Amygdala (tissue), 56 donors: ENCODE measurements at regions not wholly inside any gene's neighbourhood (a gene's known extent, or its start where the extent isn't known, plus 50 kb on each side); places are given as distances from the start of the nearest gene placed in this dataset.

Source experiments
- DNase-seq, 56 donors: peaks; one replicate each; lab custom pipeline; 2025; lab: John Stamatoyannopoulos, UW

DNA sequence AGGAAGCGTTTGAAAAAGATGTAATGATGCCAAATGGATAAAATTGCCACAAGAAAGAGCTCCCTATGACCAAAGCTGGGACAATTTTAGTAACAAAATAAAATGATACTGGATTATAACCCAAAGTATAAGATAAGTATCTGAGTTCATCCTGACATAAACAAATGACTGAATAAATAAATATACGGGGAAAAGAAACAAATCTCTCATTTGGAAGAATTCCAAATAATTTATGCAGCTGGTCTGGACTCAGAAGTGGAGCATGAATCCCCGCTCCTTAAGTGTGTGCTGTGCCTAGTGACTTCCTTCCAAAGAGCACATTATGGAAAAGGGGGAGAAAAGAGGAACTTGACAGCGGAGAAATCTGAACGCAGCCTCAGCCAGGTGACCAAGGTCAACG, 186.2 kb downstream of the RAMP3 start:
- no peak for DNase-seq

DNA sequence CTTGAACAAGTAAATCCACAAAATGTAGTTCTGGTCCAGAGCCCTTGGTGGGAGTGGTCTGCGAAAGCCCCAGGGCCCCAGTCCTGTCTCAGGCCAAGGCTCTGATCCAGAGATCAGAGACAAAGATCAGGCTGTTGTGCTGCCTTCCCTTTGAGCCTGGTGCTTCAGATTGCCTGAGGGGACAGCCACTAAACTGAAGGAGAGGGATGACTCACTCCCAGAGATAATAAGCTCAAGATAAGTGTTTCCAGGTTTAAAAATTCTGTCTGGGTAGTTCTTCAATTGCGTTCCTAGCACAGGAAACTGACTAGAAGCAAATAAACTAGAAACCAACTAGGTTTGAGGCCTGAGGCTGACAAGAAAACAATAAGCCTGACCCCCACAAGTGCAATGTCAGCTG, 190.2 kb downstream of the RAMP3 start:
- no peak for DNase-seq

DNA sequence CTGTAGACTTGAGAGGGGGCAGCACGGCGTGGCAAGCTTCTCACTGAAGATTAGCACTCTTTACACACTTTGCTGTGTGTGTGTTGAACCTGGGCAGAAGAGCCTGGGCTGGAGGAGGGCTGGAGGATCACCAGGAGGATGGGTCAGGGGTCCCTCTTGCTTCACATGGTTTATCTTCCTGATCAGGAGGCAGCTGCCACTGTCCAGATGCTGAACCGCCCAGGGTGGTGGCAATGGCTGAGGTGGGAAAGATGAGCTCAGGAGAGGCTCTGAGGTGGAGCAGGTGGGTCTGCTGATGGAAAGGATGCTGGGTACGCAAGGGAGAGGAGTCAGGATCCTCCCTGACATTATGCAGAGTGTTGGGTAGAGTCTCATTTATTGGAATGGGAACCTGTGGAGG, 191.5 kb downstream of the RAMP3 start:
- no peak for DNase-seq

DNA sequence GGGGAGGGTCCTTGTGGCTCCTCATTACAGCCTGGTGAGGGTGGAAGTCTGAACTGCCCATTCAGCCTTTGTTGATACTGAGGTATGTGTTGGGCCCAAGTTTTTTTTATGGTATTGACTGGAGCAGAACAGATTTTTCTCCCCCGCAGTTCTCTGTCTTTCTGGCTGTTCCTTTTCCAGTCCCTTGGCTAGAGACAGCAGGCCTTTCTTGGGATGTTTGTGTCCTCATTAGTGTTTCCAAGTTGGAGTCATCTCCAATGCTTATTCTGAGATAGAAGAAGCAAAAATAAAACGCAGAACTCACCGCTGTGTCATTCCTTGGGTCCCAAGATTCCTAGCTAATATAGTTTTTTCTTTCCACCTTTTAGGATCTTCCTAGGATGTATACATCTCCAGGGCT, 193.3 kb downstream of the RAMP3 start:
- DNase-seq: no peak

DNA sequence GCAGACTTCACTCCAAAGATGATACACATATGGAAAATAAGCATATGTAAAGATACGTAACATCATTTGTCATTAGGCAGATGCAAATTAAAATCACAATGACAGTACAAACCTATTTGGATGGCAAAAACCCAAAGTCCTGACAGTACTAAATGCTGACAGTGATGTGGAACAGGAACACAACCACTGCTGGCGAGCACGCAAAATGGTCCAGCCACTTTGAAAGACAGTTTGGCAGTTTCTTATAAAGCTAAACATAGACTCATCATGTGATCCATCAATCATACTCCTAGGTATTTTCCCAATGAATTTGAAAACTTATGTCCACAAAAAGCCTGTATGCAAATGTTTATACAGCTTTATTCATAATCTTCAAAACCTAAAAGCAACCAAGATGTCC, 200.7 kb downstream of the RAMP3 start:
- DNase-seq: no peak

DNA sequence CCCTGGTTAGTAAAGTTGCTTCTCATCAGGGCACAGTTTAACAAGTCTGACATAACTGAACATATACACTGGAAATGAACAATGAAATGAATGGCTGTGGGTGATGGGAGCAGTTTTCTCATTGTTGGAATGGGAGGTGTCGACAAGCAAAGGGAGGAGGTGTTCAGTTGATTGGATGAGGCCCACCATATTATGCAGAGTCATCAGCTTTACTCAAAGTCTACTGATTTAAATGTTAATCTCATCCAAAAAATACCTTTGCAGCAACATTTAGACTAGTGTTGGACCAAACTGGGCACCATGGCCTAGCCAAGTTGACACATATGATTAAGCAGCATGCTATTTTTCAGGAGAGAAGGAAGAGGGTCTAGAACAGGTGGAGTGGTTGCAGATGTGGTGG, 201.7 kb downstream of the RAMP3 start:
- no peak for DNase-seq

DNA sequence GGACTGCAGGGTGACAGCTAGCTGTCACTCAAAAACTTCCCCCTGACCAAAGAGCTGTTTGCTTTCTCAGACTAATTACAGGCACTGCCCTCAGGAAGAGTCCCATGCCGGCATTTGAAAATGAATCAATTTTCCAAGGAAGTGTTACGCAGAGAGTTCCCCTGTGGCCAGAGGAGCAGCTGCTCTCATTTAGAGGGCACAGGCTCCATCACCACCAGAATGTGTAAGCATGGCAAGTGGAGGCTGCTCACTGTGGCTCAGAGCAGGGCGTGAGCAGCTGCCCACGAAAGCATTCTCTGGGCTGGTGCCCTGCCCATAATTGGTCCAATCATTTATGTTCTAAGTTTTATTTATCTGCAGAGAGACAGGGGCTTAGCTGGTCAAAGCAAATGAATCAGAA, 202.2 kb downstream of the RAMP3 start:
- DNase-seq: no peak

DNA sequence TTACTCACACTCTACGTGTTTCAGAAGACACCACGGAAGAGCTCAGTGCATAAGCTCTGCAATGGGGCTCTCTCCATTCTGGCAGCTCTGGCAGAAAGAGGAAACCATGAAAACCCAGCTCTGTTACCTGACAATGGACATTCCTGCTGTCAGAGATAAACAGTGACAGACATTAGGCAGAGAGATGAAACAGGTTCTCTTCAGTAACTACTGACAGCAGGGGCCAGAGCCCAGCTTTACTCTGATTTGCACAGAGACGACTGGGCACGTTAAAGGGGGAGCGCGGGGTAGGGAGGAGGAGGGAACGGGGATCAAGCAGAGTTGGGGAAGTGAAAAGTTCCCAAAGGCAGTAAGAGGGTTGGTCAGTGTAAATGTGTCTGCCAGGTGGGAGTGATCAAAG, 206.1 kb downstream of the RAMP3 start:
- DNase-seq: no peak

DNA sequence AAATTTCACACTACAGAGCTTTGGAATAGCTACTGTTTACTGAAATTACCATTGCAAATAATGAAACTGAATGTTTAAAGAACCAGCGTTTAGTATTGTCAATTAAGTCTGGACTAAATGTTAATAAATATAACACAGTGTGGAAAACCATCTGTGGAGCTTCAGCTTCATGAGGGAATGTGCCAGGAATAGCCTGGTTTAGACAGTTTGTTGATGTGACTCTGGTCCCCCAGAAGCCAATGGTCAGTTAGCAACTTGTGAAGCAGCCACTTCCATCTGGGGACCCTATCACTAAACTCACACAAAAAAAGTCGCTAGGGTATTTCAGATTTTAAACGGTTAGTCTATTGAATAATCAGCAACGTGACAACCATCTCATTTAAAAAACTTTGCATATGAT, 207.8 kb downstream of the RAMP3 start:
- no peak for DNase-seq

DNA sequence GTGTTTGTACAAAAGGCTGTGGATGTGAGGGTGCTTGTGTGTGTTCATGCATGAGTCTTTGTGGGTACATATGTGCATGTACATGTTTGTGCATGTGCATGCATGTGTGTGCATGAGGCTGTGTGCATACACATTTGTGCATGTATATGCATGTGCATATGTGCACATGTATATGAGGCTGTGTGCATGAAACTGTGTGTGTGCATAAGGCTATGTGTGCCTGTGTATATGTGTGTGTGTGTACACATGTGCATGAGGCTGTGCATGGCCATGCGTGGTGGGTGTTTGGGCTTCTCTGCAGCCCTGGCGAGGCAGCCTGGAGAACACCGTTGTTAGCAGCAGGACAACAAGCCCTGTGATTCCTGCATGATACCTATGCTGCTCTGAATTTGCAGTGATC, 207.7 kb upstream of the ADCY1 start:
- peak in 2 of 56 donors; percentile 19 to 39 for DNase-seq

DNA sequence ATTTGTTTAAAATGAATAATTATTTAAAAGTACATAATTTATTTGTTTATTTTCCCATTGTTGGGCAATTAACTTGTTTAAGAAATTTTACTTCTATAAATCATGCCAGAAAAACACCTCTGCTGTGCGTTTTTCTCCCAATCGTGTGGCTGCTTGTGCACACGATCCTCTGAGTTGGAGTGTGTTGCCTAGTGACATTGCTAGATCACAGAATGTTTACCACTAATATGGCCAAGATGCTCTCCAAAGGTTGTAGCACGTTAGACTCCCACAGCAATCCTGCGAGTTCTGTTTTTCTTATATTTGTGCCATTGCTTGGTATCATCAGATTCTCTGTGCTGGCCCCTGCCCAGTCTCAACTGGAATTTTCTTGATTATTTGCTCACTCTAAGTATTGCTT, 207.1 kb upstream of the ADCY1 start:
- peak in 3 of 56 donors; percentile 10 to 26 (median 14) for DNase-seq

DNA sequence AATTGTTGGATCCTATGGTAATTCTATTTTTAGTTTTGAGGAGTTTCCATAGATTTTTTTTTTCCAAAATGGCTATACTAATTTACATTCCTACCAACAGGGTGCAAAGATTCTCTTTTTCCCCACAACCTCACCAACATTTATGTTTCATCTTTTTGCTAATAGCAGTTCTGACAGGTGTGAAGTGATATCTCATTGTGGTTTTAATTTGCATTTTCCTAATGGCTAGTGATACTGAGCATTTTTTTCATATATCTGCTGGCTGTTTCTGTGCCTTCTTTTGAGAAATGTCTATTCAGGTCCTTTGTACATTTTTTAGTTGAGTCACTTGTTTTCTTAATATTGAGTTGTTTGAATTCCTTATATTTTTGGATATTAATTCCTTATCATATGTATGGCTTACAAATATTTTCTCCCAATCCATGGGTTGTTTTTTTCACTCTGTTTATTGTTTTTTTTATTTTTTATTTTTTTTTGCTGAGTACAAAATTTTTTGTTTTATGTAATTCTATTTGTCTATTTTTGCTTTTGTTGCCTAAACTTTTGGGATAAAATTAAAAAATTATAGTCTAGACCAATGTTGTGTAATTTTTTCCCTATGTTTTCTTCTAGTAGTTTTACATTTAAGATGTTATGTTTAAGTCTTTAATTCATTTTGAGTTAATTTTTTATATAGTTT, 205.9 kb upstream of the ADCY1 start:
- no peak for DNase-seq

DNA sequence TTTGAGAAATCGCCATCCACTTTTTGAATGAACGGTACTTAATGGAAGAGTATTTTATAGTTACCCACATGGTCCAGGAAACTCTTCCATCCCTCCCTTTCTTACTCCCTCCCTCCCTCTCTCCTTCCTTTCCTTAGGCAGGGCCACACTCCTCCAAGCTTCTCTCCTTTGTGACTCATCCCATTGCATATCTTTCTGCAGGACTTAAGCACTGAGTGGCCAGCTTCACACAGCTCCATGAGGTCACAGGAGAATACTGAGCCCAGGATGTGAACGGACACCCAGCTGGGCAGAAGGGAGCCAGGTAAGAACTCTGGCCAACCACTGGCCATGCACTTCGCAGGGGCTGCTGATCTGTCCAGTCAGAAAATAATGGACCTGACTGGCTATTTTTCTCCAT, 189.7 kb upstream of the ADCY1 start:
- no peak for DNase-seq

DNA sequence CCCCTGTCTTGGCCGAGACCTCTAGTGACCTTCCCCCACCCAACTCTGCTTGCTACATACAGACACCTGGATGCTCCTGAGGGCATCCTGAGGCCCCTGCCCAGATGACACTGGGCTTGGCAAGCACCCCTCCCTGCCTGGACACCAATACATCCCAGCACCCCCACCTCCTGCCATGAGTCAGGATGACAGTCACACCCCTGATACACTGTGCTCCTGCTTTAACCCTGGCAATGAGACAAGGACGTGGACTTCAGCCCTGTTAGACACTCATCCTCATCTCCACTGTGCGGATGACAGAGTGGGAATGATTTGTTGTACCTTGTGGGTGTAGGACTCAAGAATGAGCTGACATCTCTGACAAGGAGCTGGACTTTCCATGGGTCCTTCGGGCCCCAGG, 186.3 kb upstream of the ADCY1 start:
- DNase-seq: no peak

DNA sequence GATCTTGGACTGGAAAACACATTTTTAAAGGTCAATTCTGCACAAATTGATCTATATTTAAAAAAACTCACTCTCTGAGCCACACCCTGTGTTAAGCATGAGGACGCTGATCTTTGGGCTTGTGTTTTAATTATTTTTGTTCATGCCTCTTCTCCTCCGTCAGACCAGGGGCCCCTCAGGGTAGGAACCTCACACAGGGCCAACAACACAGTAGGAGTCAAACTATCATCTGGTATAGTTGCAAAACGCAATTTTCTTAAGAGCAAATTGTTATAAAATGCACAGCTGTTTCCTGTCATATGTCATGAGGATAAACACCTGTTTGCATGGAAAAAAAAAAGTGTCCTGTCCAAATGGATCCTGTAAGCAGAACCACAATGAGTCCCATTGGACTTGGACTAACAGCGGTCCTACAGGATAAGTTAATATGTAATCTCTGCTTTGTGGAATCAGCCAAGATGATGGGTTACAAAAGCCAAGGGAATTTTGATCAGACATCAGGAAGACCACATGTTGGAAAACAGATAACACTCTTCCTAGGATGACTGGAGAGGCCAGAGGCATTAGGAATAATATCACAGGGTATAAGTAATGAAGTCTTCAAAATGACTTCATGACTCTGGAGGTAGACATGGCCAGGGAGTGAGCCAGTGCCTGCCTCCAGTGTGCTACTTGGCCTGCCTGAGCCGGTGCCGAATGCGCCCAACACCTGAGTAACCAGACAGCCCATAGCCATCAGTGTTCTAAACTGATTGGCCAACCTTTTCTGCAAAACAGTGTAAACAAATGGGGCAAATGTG, 184.9 kb upstream of the ADCY1 start:
- no peak for DNase-seq

DNA sequence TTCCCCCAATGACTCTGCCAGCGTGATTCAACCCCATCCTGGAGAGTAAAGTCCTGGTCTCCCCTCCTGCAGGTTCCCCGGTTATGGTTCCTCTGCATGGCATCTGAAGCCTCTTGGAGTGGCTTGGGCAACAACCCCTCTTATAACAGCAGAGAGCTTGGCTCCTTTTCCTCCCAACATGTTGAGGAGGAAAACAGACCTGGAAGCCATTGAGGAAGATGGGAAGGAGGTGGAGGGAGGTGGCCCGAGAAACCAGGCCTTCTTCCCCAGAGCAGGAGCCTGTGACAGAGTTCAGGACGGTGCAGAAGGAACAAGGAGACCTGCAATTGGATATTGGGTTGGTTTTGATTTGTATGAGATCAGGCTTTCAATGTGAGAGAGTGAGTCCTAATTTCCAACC, 184.0 kb upstream of the ADCY1 start:
- DNase-seq: no peak

DNA sequence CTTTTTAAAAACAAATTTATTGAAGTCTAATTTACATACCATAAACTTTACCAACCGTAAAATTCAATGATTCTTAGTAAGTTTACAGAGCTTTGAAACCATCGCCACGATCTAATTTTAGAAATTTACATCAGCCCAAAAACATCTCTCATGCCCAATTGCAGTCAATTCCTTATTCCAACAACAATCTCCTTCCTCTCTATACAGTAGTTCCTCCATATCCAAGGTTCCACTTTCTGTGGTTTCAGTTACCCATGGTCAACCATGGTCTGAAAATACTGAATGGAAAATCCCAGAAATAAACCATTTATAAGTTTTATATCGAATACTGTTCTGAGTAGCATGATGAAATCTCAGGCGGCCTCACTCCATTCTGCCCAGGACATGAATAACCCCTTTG, 183.4 kb upstream of the ADCY1 start:
- no peak for DNase-seq

DNA sequence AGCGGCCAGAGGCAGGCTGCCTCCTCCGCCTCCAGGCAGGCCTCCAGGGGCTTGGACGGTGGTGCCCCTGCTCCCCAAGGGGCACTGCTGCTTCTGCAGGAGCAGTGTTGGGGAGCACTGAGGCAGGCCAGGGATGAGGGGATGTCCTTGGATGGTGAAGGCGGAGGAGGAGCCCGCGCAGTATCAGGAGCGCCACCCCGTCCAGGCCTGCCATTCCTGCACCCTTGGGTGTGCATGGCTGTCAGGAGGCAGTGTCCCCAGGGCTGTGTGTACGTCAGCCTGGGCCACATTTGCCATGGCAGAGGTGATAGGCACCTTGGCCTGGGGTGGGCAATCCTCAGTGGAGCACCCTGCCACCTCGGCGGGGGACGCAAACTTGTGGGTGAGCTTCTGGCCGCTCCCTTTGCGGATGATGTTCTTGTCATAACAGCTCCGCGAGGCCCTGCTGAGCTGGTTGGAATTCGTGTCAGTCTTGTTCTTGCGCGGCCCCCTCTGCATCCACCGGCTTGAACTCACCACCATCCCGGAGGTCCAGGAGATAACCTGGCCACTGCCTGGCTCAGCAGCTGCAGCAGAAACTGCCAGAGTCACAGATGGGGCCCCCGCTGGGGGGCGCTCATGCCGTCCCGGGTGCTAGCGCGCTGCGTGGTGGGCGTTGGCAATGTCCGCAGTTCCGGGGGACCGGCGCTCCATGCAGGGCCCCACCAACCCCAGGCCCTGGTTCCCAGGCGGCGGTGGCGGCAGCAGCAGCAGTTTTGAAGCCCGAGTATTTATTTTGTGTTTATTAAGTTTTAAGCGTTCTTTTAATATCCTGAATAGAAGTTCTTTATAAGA, 182.3 kb upstream of the ADCY1 start:
- no peak for DNase-seq

DNA sequence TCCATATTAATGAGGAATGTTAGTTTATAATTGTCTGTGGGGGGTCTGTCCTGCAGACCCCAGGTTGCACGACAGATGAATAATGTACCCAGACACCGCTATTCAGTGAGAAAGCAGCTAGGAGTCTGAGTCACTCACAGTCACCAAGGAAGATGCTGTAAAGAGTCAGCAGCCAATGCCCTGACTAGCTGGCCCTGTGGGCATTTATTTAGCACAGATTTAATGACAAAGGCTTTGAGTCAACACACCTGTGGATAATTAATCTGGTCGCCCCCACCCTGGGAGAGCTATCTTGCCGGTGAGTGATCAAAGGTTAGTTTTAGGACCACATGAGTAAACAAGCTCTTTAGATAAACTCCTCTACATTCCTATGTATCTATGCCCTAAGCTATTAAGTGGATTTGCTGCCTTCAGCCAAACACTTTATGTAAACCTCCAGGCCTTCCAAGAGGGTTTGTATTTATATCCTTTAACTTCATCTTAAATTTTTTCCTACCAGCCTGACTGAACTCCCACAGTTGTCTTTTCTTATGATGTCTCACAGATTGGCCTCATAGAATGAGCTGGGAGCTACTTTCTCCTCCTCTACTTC, 180.0 kb upstream of the ADCY1 start:
- no peak for DNase-seq

DNA sequence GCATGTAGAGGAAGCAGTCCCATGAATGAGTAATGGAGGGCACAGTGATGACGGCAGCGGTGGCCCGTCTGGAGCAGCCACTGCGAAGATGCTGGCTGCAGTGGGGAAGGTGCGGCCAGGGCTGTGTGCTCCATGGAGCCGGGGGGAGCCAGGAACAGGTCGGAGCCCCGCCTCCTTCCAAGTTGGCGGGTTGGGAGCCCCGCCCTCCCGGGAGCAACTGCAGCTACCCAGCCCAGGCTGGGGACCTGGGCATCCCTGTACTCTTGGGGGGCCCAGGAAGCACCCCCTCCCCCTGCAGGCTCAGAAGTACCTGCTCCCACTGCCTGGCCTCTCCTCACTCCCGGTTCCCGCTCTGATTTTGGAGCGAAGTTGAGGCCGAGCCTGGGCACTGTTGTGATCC, 175.1 kb upstream of the ADCY1 start:
- no peak for DNase-seq

DNA sequence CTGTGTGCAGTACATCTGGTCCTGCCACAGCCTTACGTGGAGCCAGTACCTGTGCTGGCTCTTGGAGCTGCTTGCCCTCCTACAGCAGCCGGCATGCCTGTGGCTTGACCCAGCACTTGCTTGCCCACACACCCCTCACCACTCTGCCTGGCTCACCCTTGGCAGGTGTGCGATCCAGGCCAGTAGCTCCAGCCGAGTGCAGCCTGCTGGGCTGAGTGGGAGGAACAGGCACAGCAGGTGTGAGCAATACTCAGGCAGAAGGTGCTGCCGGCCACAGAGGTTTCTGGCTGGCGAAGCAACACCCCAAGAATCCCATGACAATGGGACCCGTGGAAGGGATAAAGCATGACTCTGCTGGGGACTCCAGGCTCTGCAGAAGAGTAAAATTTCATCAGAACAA, 173.5 kb upstream of the ADCY1 start:
- DNase-seq: no peak
